H9 (cell line): ENCODE measurements at regions not wholly inside any gene's neighbourhood (a gene's known extent, or its start where the extent isn't known, plus 50 kb on each side); places are given as distances from the start of the nearest gene placed in this dataset.

ENCODE experiments used
- DNase-seq: peaks from one replicate; pipeline ENCODE4 v3.0.0-alpha.2; 2017
- H2AFZ ChIP-seq: one replicate; pipeline ENCODE4 v1.6.1; 2013; ENCODE audit warnings: mild to moderate bottlenecking, low read length, control low read depth, moderate library complexity
- H2AK5ac ChIP-seq: 2 replicates; pipeline ENCODE4 v1.6.1; 2013; ENCODE audit warnings: low read length, control low read depth, mixed read lengths; ENCODE audit not compliant: insufficient read length
- H2BK120ac ChIP-seq: one replicate; pipeline ENCODE4 v1.6.1; 2013; ENCODE audit warnings: low read depth, mild to moderate bottlenecking, low read length, control low read depth, inconsistent platforms; ENCODE audit not compliant: poor library complexity, severe bottlenecking
- H2BK12ac ChIP-seq: 2 replicates; pipeline ENCODE4 v1.6.1; 2013; ENCODE audit warnings: low read length, control low read depth, mixed read lengths, low read depth; ENCODE audit not compliant: insufficient read length
- H2BK15ac ChIP-seq: 2 replicates; pipeline ENCODE4 v1.6.1; 2013; ENCODE audit warnings: low read depth, low read length, control low read depth
- H2BK20ac ChIP-seq: one replicate; pipeline ENCODE4 v1.6.1; 2013; ENCODE audit warnings: low read depth, mild to moderate bottlenecking, low read length, control low read depth, inconsistent platforms; ENCODE audit not compliant: poor library complexity, severe bottlenecking
- H2BK5ac ChIP-seq: 2 replicates; pipeline ENCODE4 v1.6.1; 2013; ENCODE audit warnings: low read length, control low read depth, mixed read lengths; ENCODE audit not compliant: insufficient read length
- H3K14ac ChIP-seq: 2 replicates; pipeline ENCODE4 v1.6.1; 2013; ENCODE audit warnings: low read length, control low read depth; ENCODE audit not compliant: insufficient read depth
- H3K18ac ChIP-seq: 2 replicates; pipeline ENCODE4 v1.6.1; 2013; ENCODE audit warnings: low read depth, mild to moderate bottlenecking, mixed read lengths, low read length, control low read depth; ENCODE audit not compliant: insufficient read length
- H3K23ac ChIP-seq: 2 replicates; pipeline ENCODE4 v1.6.1; 2013; ENCODE audit warnings: low read length, control low read depth, mixed read lengths, low read depth; ENCODE audit not compliant: insufficient read length
- H3K23me2 ChIP-seq: 2 replicates; pipeline ENCODE4 v1.6.1; 2013; ENCODE audit warnings: low read depth, mild to moderate bottlenecking, mixed read lengths, low read length, control low read depth; ENCODE audit not compliant: insufficient read length, poor library complexity, severe bottlenecking
- H3K27ac ChIP-seq: 2 replicates; pipeline ENCODE4 v1.5.1; 2013; ENCODE audit warnings: low read length, control low read depth, mixed read lengths, low read depth; ENCODE audit not compliant: insufficient read length
- H3K27me3 ChIP-seq: 2 replicates; pipeline ENCODE4 v1.6.1; 2013; ENCODE audit warnings: low read length, control low read depth, inconsistent platforms; ENCODE audit not compliant: insufficient read depth
- H3K4ac ChIP-seq: 2 replicates; pipeline ENCODE4 v1.6.1; 2013; ENCODE audit warnings: low read depth, mild to moderate bottlenecking, control low read depth, inconsistent platforms, low read length, moderate library complexity
- H3K4me1 ChIP-seq: 2 replicates; pipeline ENCODE4 v1.6.1; 2013; ENCODE audit warnings: low read length, control low read depth, inconsistent platforms; ENCODE audit not compliant: insufficient read depth
- H3K4me2 ChIP-seq: 2 replicates; pipeline ENCODE4 v1.6.1; 2013; ENCODE audit warnings: low read length, control low read depth, mixed read lengths; ENCODE audit not compliant: insufficient read length, insufficient read depth
- H3K56ac ChIP-seq: 2 replicates; pipeline ENCODE4 v1.6.1; 2013; ENCODE audit warnings: low read depth, mild to moderate bottlenecking, mixed read lengths, low read length, control low read depth; ENCODE audit not compliant: insufficient read length
- H3K79me1 ChIP-seq: 2 replicates; pipeline ENCODE4 v1.6.1; 2013; ENCODE audit warnings: low read depth, mild to moderate bottlenecking, moderate library complexity, low read length, control low read depth, inconsistent platforms; ENCODE audit not compliant: insufficient read depth, poor library complexity, severe bottlenecking
- H3K79me2 ChIP-seq: 2 replicates; pipeline ENCODE4 v1.6.1; 2013; ENCODE audit warnings: low read length, control low read depth, inconsistent platforms; ENCODE audit not compliant: insufficient read depth
- H3K9ac ChIP-seq: 2 replicates; pipeline ENCODE4 v1.6.1; 2013; ENCODE audit warnings: low read length, control low read depth, mixed read lengths; ENCODE audit not compliant: insufficient read length; ENCODE audit errors: extremely low read depth
- H3K9me3 ChIP-seq: one replicate; pipeline ENCODE4 v1.6.1; 2013; ENCODE audit warnings: low read depth, low read length, inconsistent platforms; ENCODE audit not compliant: control insufficient read depth
- H3T11ph ChIP-seq: one replicate; pipeline ENCODE4 v1.6.1; 2013; ENCODE audit warnings: mild to moderate bottlenecking, low read length, control low read depth, inconsistent platforms
- H4K20me1 ChIP-seq: one replicate; pipeline ENCODE4 v1.6.1; 2013; ENCODE audit not compliant: control insufficient read depth, insufficient read length, insufficient read depth
- H4K5ac ChIP-seq: 2 replicates; pipeline ENCODE4 v1.6.1; 2013; ENCODE audit warnings: low read depth, mild to moderate bottlenecking, mixed read lengths, low read length, control low read depth; ENCODE audit not compliant: insufficient read length
- H4K8ac ChIP-seq: replicated peaks from 2 replicates; pipeline ENCODE4 v1.6.1; 2013; ENCODE audit warnings: low read length, control low read depth, mixed read lengths, low read depth; ENCODE audit not compliant: insufficient read length
- H4K91ac ChIP-seq: 2 replicates; pipeline ENCODE4 v1.6.1; 2013; ENCODE audit warnings: low read depth, mild to moderate bottlenecking, moderate library complexity, mixed read lengths, low read length, control low read depth; ENCODE audit not compliant: insufficient read length
- H3K27ac Mint-ChIP-seq, 3 experiments: 2 replicates in 2 of 3; 3 replicates in 1 of 3; pipeline ENCODE4 v1.8.0; 2020 to 2021; ENCODE audit warnings: mixed read lengths in 3 of 3, mild to moderate bottlenecking in 1 of 3, moderate library complexity in 1 of 3
- H3K27me3 Mint-ChIP-seq: 2 replicates; pipeline ENCODE4 v1.8.0; 2021; ENCODE audit warnings: low read depth, mild to moderate bottlenecking, moderate library complexity, mixed read lengths
- H3K36me3 Mint-ChIP-seq, 3 experiments: 2 replicates in 2 of 3; 3 replicates in 1 of 3; pipeline ENCODE4 v1.8.0; 2020 to 2021; ENCODE audit warnings: low read depth in 3 of 3, mixed read lengths in 3 of 3; ENCODE audit not compliant: insufficient read depth in 1 of 3
- H3K4me1 Mint-ChIP-seq, 2 experiments: 2 replicates each; pipeline ENCODE4 v1.8.0; 2020; ENCODE audit warnings: mixed read lengths in 2 of 2
- H3K4me3 Mint-ChIP-seq, 2 experiments: 2 replicates in 1 of 2; 3 replicates in 1 of 2; pipeline ENCODE4 v1.8.0; 2020 to 2021; ENCODE audit warnings: mild to moderate bottlenecking in 2 of 2, mixed read lengths in 2 of 2, moderate library complexity in 1 of 2
- H3K9me3 Mint-ChIP-seq, 2 experiments: 2 replicates in 1 of 2; 3 replicates in 1 of 2; pipeline ENCODE4 v1.8.0; 2020; ENCODE audit warnings: mild to moderate bottlenecking in 2 of 2, mixed read lengths in 2 of 2, moderate library complexity in 1 of 2
- CTCF ChIP-seq: fragments of 200-600 bp; sonication (generic); conservative IDR thresholded peaks from 3 replicates; pipeline ENCODE4 v1.8.0; 2021; ENCODE audit warnings: antibody characterized with exemption, mild to moderate bottlenecking
- WGBS: extraction: QIAGEN DNeasy Blood & Tissue Kit; methylation state at CpG from one replicate; pipeline ENCODE4 v1.1.7; 2013; ENCODE audit warnings: missing lambda C conversion rate, low lambda C conversion rate, mixed read lengths; ENCODE audit not compliant: insufficient read length; ENCODE audit errors: extremely low coverage; 5-methylcytosine and 5-hydroxymethylcytosine counted together

DNA sequence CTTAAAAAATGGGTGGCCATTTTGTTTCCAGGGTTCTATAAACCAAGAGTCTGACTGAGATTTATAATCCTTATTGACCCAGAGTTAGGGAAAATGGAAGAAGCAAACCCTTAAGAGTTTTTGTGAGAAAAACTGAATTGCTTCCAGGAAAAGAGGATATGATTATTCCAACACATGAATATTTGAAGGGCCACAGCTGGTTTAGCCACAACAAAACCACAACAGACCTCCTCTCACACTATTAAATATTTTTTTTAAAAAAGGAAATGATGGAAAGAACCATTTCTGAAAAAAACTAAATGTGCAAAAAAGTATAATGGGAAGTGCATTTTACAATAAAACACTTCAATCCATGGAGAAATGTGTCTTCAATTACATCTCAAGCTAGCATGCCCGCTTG lies 182.7 kb downstream of the ETAA1 start:
- DNase-seq = no peak
- no CpG with 5 or more reads among the region's 1 CpG for WGBS

More for the DNA sequence above, 182.7 kb downstream of the ETAA1 start:
- no peaks in the 10 kb centered on the region; a peak in 1 of 4 replicates for H3K4me1 Mint-ChIP-seq
- H4K5ac ChIP-seq = no peak overlapping the region
- no peaks in the 10 kb centered on the region for H3K79me2 ChIP-seq
- H3K23ac ChIP-seq = no peak overlapping the region
- no peaks in the 10 kb centered on the region for H3K27me3 ChIP-seq
- no peak for TF ChIP-seq CTCF
- H2AK5ac ChIP-seq = no peak overlapping the region
- H3K4ac ChIP-seq = no peak overlapping the region
- no peak overlapping the region for H3K56ac ChIP-seq
- H2BK5ac ChIP-seq = no peak overlapping the region
- no peak overlapping the region for H2BK12ac ChIP-seq
- H3K4me1 ChIP-seq = no peaks in the 10 kb centered on the region
- H4K8ac ChIP-seq = no peak overlapping the region
- H3K14ac ChIP-seq = no peak overlapping the region
- H3K9me3 ChIP-seq = no peaks in the 10 kb centered on the region
- H3K9me3 Mint-ChIP-seq = peaks cover 17 to 19% of the 10 kb centered on the region in 2 experiments; a peak in 4 of 5 replicates
- no peak overlapping the region for H2BK120ac ChIP-seq
- no peak overlapping the region for H3K27ac Mint-ChIP-seq
- H3K4me3 Mint-ChIP-seq = no peak overlapping the region
- H3K9ac ChIP-seq = no peak overlapping the region
- no peak overlapping the region for H2BK15ac ChIP-seq
- peaks cover 0 to 11% (median 0%) of the 10 kb centered on the region in 3 experiments; a peak in 5 of 7 replicates for H3K36me3 Mint-ChIP-seq
- H2BK20ac ChIP-seq = no peak overlapping the region
- no peak overlapping the region for H3K18ac ChIP-seq
- H3K27me3 Mint-ChIP-seq = no peaks in the 10 kb centered on the region
- H3T11ph ChIP-seq = no peak overlapping the region
- no peaks in the 10 kb centered on the region for H4K20me1 ChIP-seq
- H3K27ac ChIP-seq = no peak overlapping the region
- no peaks in the 10 kb centered on the region for H3K79me1 ChIP-seq
- H2AFZ ChIP-seq = no peak overlapping the region
- H3K4me2 ChIP-seq = no peak overlapping the region
- no peak overlapping the region for H4K91ac ChIP-seq
- no peaks in the 10 kb centered on the region for H3K23me2 ChIP-seq
